T-cell (primary cell): ENCODE measurements at regions not wholly inside any gene's neighbourhood (a gene's known extent, or its start where the extent isn't known, plus 50 kb on each side); places are given as distances from the start of the nearest gene placed in this dataset.
"Not testable (repeated sequence)": the region's sequence is repeated elsewhere in the genome, so short reads cannot be mapped to it uniquely, and the experiment has no call there.

Source experiments
- ATAC-seq, 4 experiments: fragments of 200-7000 bp in 3 of 4; fragments of 150-1000 bp in 1 of 4; cut with Tn5 transposase; replicated peaks in 1 of 4; 1 replicate in 3 of 4; 2 replicates in 1 of 4; pipeline ENCODE4 v1.10.0; 2021; ENCODE audit warnings: moderate library complexity in 3 of 4, mild to moderate bottlenecking in 2 of 4, moderate number of reproducible peaks in 1 of 4
- CTCF ChIA-PET, 2 donors: fragments of 300-600 bp; sonication (Branson Sonifier 250); formaldehyde crosslinking; loops; one replicate each; lab custom pipeline; 2022; ENCODE audit warnings: antibody characterized with exemption in 2 of 2; lab: Charles Lee
- POLR2A ChIA-PET, 2 donors: fragments of 300-600 bp; sonication (Branson Sonifier 250); formaldehyde crosslinking; loops; one replicate each; lab custom pipeline; 2022; ENCODE audit warnings: antibody characterized with exemption in 2 of 2; lab: Charles Lee
- DNase-seq, 35 experiments: peaks; one replicate each; pipeline versions ENCODE4 v3.0.0 to v3.0.0-alpha.2; 2013 to 2023
- H3K27ac ChIP-seq: one replicate; pipeline ENCODE4 v1.5.1; 2013; ENCODE audit warnings: low read length
- H3K27me3 ChIP-seq, 2 experiments: replicated peaks in 1 of 2; 1 replicate in 1 of 2; 2 replicates in 1 of 2; pipeline versions ENCODE4 v1.6.1 to v1.7.0; 2013; ENCODE audit warnings: low read length in 1 of 2, mixed read lengths in 1 of 2; ENCODE audit not compliant: control insufficient read depth in 2 of 2, insufficient read depth in 2 of 2; ENCODE audit errors: extremely low read depth in 1 of 2
- H3K36me3 ChIP-seq, 2 donors: 1 replicate in 1 of 2; 2 replicates in 1 of 2; pipeline versions ENCODE4 v1.6.1 to v1.7.0; 2013; ENCODE audit warnings: low read length in 1 of 2; ENCODE audit not compliant: control insufficient read depth in 2 of 2, insufficient read depth in 1 of 2; ENCODE audit errors: extremely low read depth in 1 of 2
- H3K4me1 ChIP-seq, 2 experiments: 1 replicate in 1 of 2; 2 replicates in 1 of 2; pipeline versions ENCODE4 v1.6.1 to v1.7.0; 2013; ENCODE audit warnings: low read length in 2 of 2, mixed read lengths in 1 of 2; ENCODE audit not compliant: insufficient read depth in 2 of 2, control insufficient read depth in 1 of 2; ENCODE audit errors: extremely low read depth in 1 of 2
- H3K4me3 ChIP-seq, 2 donors: 1 replicate in 1 of 2; 2 replicates in 1 of 2; pipeline versions ENCODE4 v1.5.1 to v1.7.0; 2013; ENCODE audit warnings: mild to moderate bottlenecking in 2 of 2, low read length in 1 of 2, moderate library complexity in 1 of 2; ENCODE audit not compliant: control insufficient read depth in 1 of 2; ENCODE audit errors: extremely low read depth in 1 of 2
- H3K9me3 ChIP-seq: 2 replicates; pipeline ENCODE4 v1.7.0; 2013
- H3K27ac Mint-ChIP-seq, 2 donors: one replicate each; pipeline ENCODE4 v1.8.0; 2020 to 2021; ENCODE audit warnings: mild to moderate bottlenecking in 2 of 2, mixed read lengths in 2 of 2
- H3K27me3 Mint-ChIP-seq, 2 donors: one replicate each; pipeline ENCODE4 v1.8.0; 2021 to 2022; ENCODE audit warnings: mixed read lengths in 2 of 2
- H3K36me3 Mint-ChIP-seq: one replicate; pipeline ENCODE4 v1.8.0; 2021; ENCODE audit warnings: mixed read lengths
- H3K4me1 Mint-ChIP-seq, 3 donors: one replicate each; pipeline ENCODE4 v1.8.0; 2020 to 2022; ENCODE audit warnings: mixed read lengths in 3 of 3, mild to moderate bottlenecking in 1 of 3
- H3K4me3 Mint-ChIP-seq, 3 donors: one replicate each; pipeline ENCODE4 v1.8.0; 2020 to 2022; ENCODE audit warnings: mild to moderate bottlenecking in 3 of 3, mixed read lengths in 3 of 3, moderate library complexity in 3 of 3
- H3K9me3 Mint-ChIP-seq, 3 donors: one replicate each; pipeline ENCODE4 v1.8.0; 2020 to 2022; ENCODE audit warnings: mixed read lengths in 3 of 3
- WGBS: methylation state at CpG from one replicate; pipeline ENCODE4 v1.1.5; 2013; ENCODE audit warnings: missing lambda C conversion rate; ENCODE audit not compliant: insufficient coverage; 5-methylcytosine and 5-hydroxymethylcytosine counted together

DNA sequence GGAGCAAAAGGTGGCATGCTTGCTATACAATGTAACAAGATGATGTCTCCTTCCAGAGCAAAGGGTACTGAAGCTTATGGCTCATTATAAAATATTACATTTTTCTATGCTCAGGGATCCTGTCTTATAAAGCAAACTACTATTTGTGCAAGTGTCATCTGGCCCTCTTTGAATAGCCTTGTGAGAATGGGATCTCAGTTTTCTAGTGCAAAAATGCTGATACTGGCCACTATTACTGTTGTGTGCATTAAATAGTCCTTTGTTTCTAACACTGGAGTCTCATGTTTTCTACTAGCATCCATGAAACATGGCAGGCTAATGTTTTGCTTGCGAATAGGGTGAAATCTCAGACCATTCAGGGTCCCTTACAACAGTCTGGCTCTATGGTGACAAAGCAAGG is 823.0 kb downstream of the REEP3 start:
- Mint-ChIP-seq H3K4me1 (no peaks in the 10 kb centered on the region), H3K27ac (no peak overlapping the region), H3K9me3 (peaks cover 5 to 15% (median 7%) of the 10 kb centered on the region in 3 donors), H3K27me3 (no peaks in the 10 kb centered on the region), H3K36me3 (no peaks in the 10 kb centered on the region), H3K4me3 (no peak overlapping the region)
- H3K27me3 ChIP-seq, result no peaks in the 10 kb centered on the region
- H3K27ac ChIP-seq, result no peak overlapping the region
- H3K9me3 ChIP-seq, result no peaks in the 10 kb centered on the region
- H3K4me1 ChIP-seq, result no peaks in the 10 kb centered on the region
- no CpG with 5 or more reads among the region's 1 CpG for WGBS
- ChIA-PET CTCF (no interaction called here), POLR2A (no interaction called here)
- H3K36me3 ChIP-seq, result no peaks in the 10 kb centered on the region
- H3K4me3 ChIP-seq, result no peak overlapping the region
- no peak for ATAC-seq
- DNase-seq, result no peak

DNA sequence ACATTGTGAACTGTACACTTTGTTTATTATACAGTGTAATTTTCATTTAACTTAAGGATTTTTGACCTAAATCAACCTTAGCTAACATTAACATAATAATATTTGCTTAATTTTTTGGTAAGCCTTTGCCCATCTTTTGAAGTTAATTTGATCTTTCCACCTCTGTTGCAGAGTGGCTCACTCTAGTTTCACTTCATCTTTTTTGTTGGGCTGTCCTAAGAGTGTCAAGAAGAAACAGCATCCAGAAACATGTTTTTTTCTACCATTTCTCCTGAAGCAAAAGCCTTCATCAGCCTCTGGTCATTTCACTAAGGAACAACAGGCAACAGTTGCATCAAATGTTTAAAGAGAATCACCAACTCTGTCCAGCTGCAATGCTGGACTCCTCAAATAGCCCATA is 824.7 kb downstream of the REEP3 start:
- Mint-ChIP-seq H3K4me3 (no peak overlapping the region), H3K27ac (no peak overlapping the region), H3K36me3 (no peaks in the 10 kb centered on the region), H3K27me3 (no peaks in the 10 kb centered on the region), H3K4me1 (no peaks in the 10 kb centered on the region), H3K9me3 (peaks cover 7 to 15% (median 11%) of the 10 kb centered on the region in 3 donors)
- Histone ChIP-seq H3K4me3 (no peak overlapping the region), H3K27ac (no peak overlapping the region), H3K27me3 (no peaks in the 10 kb centered on the region), H3K9me3 (no peaks in the 10 kb centered on the region), H3K4me1 (no peaks in the 10 kb centered on the region), H3K36me3 (no peaks in the 10 kb centered on the region)
- CTCF ChIA-PET, result no interaction called here
- DNase-seq, result no peak
- no peak for ATAC-seq
- POLR2A ChIA-PET, result no interaction called here

DNA sequence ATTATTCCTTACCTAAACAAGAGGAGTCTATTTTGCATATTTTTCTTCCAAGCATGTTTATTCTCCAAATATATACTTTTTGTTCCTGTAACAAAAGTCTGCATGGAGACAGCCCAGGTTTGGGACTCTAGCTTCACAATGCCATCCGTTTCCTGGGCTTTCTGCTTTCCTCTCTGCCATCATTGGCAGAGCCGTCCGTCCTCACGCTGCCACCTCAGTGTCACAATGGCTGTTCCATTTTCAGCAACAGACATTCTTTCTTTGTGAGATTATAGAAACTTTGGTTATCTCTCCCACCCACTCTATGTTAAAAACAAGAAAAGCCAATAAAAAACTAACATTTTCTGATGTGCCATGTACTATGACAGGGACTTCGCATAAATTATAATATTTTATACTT is 825.2 kb downstream of the REEP3 start:
- H3K9me3 Mint-ChIP-seq, result peaks cover 6 to 13% (median 11%) of the 10 kb centered on the region in 3 donors
- no peak overlapping the region for H3K4me3 Mint-ChIP-seq
- H3K27me3 Mint-ChIP-seq, result no peaks in the 10 kb centered on the region
- Histone ChIP-seq H3K4me3 (no peak overlapping the region), H3K27me3 (no peaks in the 10 kb centered on the region), H3K9me3 (no peaks in the 10 kb centered on the region), H3K36me3 (no peaks in the 10 kb centered on the region), H3K4me1 (no peaks in the 10 kb centered on the region), H3K27ac (no peak overlapping the region)
- no peak overlapping the region for H3K27ac Mint-ChIP-seq
- ATAC-seq (no peak), DNase-seq (no peak)
- H3K36me3 Mint-ChIP-seq, result no peaks in the 10 kb centered on the region
- H3K4me1 Mint-ChIP-seq, result no peaks in the 10 kb centered on the region
- ChIA-PET POLR2A (no interaction called here), CTCF (no interaction called here)
- WGBS, result 43% methylated on average over 1 of the region's 5 CpGs

DNA sequence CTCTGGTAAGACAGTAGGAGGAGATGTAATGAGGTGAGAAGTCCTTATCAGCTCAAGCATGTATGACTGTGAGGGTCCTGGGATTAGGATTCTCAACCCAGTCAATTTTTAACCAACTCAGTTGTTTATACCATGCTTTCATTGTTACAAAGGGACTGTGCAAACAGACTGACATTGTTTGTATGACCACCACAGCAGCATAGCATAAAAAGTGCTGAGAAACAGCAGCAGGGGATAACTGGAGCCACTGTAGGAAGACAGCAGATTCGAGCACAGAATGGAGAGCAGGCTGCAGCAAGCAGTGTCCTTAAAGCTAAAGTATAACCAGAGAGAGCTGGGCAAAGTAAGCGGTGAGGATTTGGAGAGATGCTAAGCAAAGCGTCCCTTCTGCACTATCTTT is 829.5 kb downstream of the REEP3 start:
- no peaks in the 10 kb centered on the region for H3K36me3 ChIP-seq
- ATAC-seq, result no peak
- CTCF ChIA-PET, result no interaction called here

GRCh38 chr10:64358907-64359306 is 837.7 kb downstream of the REEP3 start:
- POLR2A ChIA-PET, result no interaction called here
- DNase-seq, result no peak
- Histone ChIP-seq H3K27ac (no peak overlapping the region), H3K4me1 (no peaks in the 10 kb centered on the region), H3K9me3 (no peaks in the 10 kb centered on the region), H3K27me3 (no peaks in the 10 kb centered on the region), H3K4me3 (no peak overlapping the region), H3K36me3 (no peaks in the 10 kb centered on the region)
- ATAC-seq, result no peak
- no peak overlapping the region for H3K4me3 Mint-ChIP-seq
- H3K9me3 Mint-ChIP-seq, result peaks cover 8 to 16% (median 10%) of the 10 kb centered on the region in 3 donors
- WGBS, result 100% methylated on average over 1 of the region's 4 CpGs
- no peaks in the 10 kb centered on the region for H3K4me1 Mint-ChIP-seq
- H3K27me3 Mint-ChIP-seq, result no peaks in the 10 kb centered on the region
- no peaks in the 10 kb centered on the region for H3K36me3 Mint-ChIP-seq
- CTCF ChIA-PET, result no interaction called here
- H3K27ac Mint-ChIP-seq, result no peak overlapping the region

More for the DNA sequence above, 829.5 kb downstream of the REEP3 start:
- no peak overlapping the region for H3K4me3 ChIP-seq
- no peaks in the 10 kb centered on the region for H3K9me3 ChIP-seq
- Mint-ChIP-seq H3K4me3 (no peak overlapping the region), H3K9me3 (peaks cover 2 to 13% (median 3%) of the 10 kb centered on the region in 3 donors), H3K4me1 (no peaks in the 10 kb centered on the region), H3K27ac (no peak overlapping the region), H3K27me3 (no peaks in the 10 kb centered on the region), H3K36me3 (no peaks in the 10 kb centered on the region)
- no peaks in the 10 kb centered on the region for H3K4me1 ChIP-seq
- DNase-seq, result no peak
- no peak overlapping the region for H3K27ac ChIP-seq
- no peaks in the 10 kb centered on the region for H3K27me3 ChIP-seq
- POLR2A ChIA-PET, result no interaction called here
- WGBS, result 14% methylated on average over 1 of the region's 3 CpGs

DNA sequence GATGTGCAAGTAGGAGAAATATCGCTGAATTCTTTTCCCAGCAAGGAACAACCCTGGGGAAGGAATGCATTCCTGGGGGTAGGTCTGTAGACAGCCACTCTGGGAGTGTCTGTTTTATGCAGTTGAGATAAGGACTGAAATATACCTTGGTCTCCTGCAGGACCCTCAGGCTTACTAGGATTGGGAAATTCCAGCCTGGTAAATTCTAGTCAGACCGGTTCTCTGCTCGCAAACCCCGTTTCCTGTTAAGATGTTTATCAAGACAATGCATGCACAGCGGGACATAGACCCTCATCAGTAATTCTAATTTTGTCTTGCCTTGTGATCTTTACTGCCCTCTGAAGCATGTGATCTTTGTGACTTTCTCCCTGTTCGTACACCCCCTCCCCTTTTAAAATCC is 839.0 kb downstream of the REEP3 start:
- H3K4me1 ChIP-seq, H3K36me3 Mint-ChIP-seq, H3K27me3 Mint-ChIP-seq, H3K27ac ChIP-seq, H3K36me3 ChIP-seq, CTCF ChIA-PET, H3K27ac Mint-ChIP-seq, H3K4me1 Mint-ChIP-seq, H3K9me3 ChIP-seq, POLR2A ChIA-PET, DNase-seq, H3K27me3 ChIP-seq, H3K4me3 ChIP-seq, ATAC-seq, H3K4me3 Mint-ChIP-seq: not testable (repeated sequence)
- WGBS, result 87% methylated on average over 5 of the region's 6 CpGs
- H3K9me3 Mint-ChIP-seq, result peaks cover 7 to 16% (median 10%) of the 10 kb centered on the region in 3 donors

GRCh38 chr10:64363687-64364086 is 842.5 kb downstream of the REEP3 start:
- Mint-ChIP-seq H3K27me3 (no peaks in the 10 kb centered on the region), H3K36me3 (no peaks in the 10 kb centered on the region), H3K9me3 (peaks cover 5 to 13% (median 7%) of the 10 kb centered on the region in 3 donors), H3K4me3 (no peak overlapping the region), H3K27ac (no peak overlapping the region), H3K4me1 (no peaks in the 10 kb centered on the region)
- H3K27me3 ChIP-seq, result no peaks in the 10 kb centered on the region
- ATAC-seq, result no peak
- ChIA-PET POLR2A (no interaction called here), CTCF (no interaction called here)
- H3K9me3 ChIP-seq, result no peaks in the 10 kb centered on the region
- no peaks in the 10 kb centered on the region for H3K4me1 ChIP-seq
- no peak overlapping the region for H3K4me3 ChIP-seq
- DNase-seq, result no peak
- no peak overlapping the region for H3K27ac ChIP-seq
- no CpG with 5 or more reads among the region's 1 CpG for WGBS
- H3K36me3 ChIP-seq, result no peaks in the 10 kb centered on the region
